HFF-Myc (cell line): ENCODE measurements at regions not wholly inside any gene's neighbourhood (a gene's known extent, or its start where the extent isn't known, plus 50 kb on each side); places are given as distances from the start of the nearest gene placed in this dataset.

ENCODE experiments used
- DNase-seq: peaks from one replicate; pipeline ENCODE4 v3.0.0-alpha.2; 2011; ENCODE audit warnings: low read depth; ENCODE audit errors: extremely low read depth
- H3K4me3 ChIP-seq: replicated peaks from 2 replicates; pipeline ENCODE4 v1.5.1; 2011; ENCODE audit warnings: low read depth, mild to moderate bottlenecking, control low read depth, low read length
- CTCF ChIP-seq: IDR thresholded peaks from 2 replicates; pipeline ENCODE4 v1.5.1; 2012; ENCODE audit warnings: mild to moderate bottlenecking, low read depth, low read length, control low read depth; ENCODE audit errors: missing control alignments

DNA sequence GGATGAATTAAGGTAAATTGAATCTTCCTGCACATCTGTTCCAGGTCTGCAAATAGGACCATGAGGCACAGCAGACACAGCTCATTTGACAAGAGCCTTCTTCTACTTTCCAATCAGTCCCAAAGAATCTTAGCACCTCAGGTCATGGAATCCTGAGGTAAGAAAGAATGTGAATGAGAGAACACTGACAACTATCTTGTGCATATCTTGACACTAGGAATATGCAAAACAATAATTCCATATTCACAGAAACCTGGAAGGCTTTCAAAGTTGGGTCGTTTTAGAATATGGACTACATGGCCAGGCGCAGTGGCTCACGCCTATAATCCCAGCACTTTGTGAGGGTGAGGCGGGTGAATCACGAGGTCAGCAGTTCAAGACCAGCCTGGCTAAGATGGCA is 1009.4 kb upstream of the GOT2 start:
- no peak for DNase-seq
- H3K4me3 ChIP-seq = no peak overlapping the region
- no peak for TF ChIP-seq CTCF

DNA sequence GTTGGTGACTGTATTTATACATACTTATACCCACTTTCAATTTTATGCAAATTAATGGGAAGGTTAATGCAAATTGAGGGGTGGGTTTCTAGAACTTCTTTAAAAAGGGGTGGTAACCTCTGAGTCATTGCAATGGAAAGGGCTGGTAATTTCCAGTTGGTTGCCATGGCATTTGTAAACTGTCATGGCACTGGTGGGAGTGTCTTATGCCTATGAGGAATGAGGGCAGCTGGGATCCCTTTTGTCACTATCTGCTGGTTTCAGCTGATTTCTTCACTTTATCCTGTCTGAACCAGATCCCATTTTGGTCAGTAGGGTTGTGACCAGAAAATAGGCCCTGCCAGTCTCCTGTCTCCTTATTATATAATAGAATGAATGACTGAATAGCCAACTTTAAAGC is 1006.7 kb upstream of the GOT2 start:
- no peak for DNase-seq
- TF ChIP-seq CTCF = no peak
- H3K4me3 ChIP-seq = no peak overlapping the region

GRCh38 chr16:59737274-59737673 is 1003.2 kb upstream of the GOT2 start:
- H3K4me3 ChIP-seq = no peak overlapping the region
- no peak for DNase-seq
- no peak for TF ChIP-seq CTCF

- no peak for DNase-seq
- no peak overlapping the region for H3K4me3 ChIP-seq
- no peak for TF ChIP-seq CTCF
These were observed 999.2 kb upstream of the GOT2 start for GRCh38 chr16:59733321-59733720.

- no peak overlapping the region for H3K4me3 ChIP-seq
- no peak for DNase-seq
- no peak for TF ChIP-seq CTCF
These were observed 995.5 kb upstream of the GOT2 start for GRCh38 chr16:59729613-59730012.

DNA sequence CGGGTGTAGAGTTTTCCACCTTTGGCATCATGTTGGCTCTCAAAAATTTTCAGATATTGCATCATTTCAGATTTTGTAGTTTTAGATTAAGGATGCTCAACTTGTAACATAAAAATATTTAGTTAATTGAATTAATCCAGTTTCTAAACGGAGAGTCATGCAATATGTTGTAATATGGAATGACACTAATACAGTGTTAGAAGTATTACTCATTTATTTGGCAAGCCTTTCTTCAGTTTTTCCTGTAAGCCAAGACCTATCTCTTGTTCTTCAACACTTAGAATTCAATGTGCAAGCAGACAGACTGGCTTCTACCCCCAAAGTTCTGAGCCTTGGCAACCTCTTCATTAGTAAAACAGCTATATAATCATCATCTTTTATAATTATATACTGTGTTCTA is 985.0 kb upstream of the GOT2 start:
- TF ChIP-seq CTCF = no peak
- no peak overlapping the region for H3K4me3 ChIP-seq
- DNase-seq = no peak

DNA sequence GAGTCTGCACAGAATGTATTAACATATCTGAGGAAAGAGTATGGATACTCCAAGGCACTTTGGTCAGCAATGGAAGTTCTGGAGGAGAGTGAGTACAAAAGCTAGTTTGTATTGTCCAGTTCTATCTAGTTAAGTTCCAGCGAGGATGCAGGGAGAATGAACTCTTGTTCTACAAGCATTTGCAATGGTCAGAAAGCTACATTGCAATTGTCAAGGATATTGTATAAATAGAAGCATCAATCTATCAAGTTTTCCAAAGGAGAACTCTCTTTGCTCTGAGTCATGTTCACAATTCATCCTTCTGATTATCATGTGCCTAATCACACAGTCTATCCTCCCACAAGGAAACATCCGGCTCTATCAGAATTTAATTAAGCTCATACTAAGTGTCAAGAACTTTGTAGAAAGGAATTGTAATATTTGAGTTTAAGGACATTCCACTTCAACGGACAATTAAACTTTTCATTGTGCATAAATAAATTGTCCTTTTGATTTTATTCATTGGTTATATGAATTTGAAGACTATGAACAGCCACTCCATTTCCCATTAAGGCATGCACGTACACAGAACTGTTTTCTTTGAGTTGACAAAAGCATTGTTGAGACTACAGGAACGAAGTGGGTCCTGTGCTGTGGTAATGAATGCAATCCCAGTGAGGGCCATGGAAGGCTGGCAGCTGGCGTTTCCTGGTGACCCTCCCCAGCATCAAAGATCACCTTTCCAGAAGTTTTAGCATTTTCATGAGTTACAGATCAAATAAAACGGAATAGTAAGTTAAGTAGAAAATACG is 973.5 kb upstream of the GOT2 start:
- no peak overlapping the region for H3K4me3 ChIP-seq
- DNase-seq = no peak
- no peak for TF ChIP-seq CTCF
